ENCODE measurements at regions not wholly inside any gene's neighbourhood (a gene's known extent, or its start where the extent isn't known, plus 50 kb on each side); places are given as distances from the start of the nearest gene placed in this dataset.

GRCh38 chr22:48748113-48748859 lies 1079.4 kb downstream of the BRD1 start:
- TF ChIP-seq CTCF (IDR thresholded peaks at IDR 0.05) = no peak
- H3K27ac ChIP-seq = no peak overlapping the region
- no peak for DNase-seq
- no peak for ATAC-seq
- no peaks in the 10 kb centered on the region for H3K9me3 ChIP-seq
- H3K36me3 ChIP-seq (ENCODE audit: insufficient read depth in 1 of 2, low read depth in 1 of 2) = no peaks in the 10 kb centered on the region
- H3K4me3 ChIP-seq = no peak overlapping the region
- WGBS, 3 donors = 59 to 75% (median 70%) methylated on average over 19 to 20 of the region's 20 CpGs
- H3K4me1 ChIP-seq = no peaks in the 10 kb centered on the region
- no peaks in the 10 kb centered on the region for H3K27me3 ChIP-seq (ENCODE audit: insufficient read depth in 3 of 3, low read length in 2 of 3)
- intact Hi-C loops (cut with DNase I) = no loop called here

GRCh38 chr22:48746789-48747425 lies 1080.8 kb downstream of the BRD1 start:
- WGBS, 3 donors = 84 to 87% (median 85%) methylated on average over 13 of the region's 13 CpGs
- Histone ChIP-seq H3K27me3 (ENCODE audit: insufficient read depth in 3 of 3, low read length in 2 of 3) (no peaks in the 10 kb centered on the region), H3K4me1 (no peaks in the 10 kb centered on the region), H3K27ac (no peak overlapping the region), H3K4me3 (no peak overlapping the region), H3K36me3 (ENCODE audit: insufficient read depth in 1 of 2, low read depth in 1 of 2) (no peaks in the 10 kb centered on the region), H3K9me3 (no peaks in the 10 kb centered on the region)
- ATAC-seq = no peak
- intact Hi-C loops (cut with DNase I) = no loop called here
- DNase-seq = no peak
- no peak for TF ChIP-seq CTCF (IDR thresholded peaks at IDR 0.05)

DNA sequence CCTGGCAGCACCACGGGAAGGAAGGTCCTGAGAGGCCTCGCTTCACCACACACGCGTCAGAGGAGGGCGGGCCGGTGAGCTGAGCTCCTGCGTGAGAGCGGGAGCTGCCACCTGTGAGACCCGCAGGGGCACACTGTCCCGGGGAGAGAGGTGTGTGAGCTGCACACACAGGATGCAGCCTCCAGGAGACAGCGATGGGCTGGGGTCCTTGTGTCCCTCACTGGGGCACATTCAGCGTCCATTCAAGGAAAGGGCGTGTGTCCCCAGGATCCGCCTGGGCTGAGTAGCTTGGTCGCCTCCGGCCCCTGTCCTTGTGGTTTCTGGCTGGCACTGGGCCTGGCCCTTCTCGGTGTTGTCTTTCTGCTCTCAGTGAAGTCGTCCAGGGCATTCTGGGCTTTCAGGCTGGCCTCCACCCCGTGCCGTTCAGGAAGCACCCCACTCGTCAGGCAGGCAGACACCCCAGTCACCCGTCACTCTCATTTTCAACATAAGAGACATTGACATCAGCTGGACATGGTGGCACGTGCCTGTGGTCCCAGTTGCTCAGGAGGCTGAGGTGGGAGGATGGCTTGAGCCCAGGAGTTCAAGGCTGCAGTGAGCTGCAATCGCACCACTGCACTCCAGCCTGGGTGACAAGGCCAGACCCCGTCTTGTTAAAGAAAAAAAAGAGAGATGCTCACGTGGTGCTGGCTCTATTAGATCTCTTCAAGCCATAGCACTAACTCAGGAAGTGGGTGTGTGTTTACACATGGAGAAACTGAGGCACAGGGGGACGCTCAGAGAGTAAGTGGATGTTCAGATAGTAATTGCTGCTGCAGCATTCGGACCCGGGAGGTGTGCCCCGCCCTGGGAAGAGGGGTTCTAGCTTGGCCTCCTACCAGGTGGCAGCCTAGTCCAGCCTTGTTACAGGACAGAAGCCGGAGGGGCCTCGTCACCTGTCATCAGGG lies 1081.6 kb downstream of the BRD1 start:
- Histone ChIP-seq H3K4me1 (no peaks in the 10 kb centered on the region), H3K4me3 (no peak overlapping the region), H3K27me3 (ENCODE audit: insufficient read depth in 3 of 3, low read length in 2 of 3) (no peaks in the 10 kb centered on the region), H3K9me3 (no peaks in the 10 kb centered on the region), H3K27ac (no peak overlapping the region), H3K36me3 (ENCODE audit: insufficient read depth in 1 of 2, low read depth in 1 of 2) (no peaks in the 10 kb centered on the region)
- TF ChIP-seq CTCF (IDR thresholded peaks at IDR 0.05) = no peak
- ATAC-seq = no peak
- intact Hi-C loops (cut with DNase I) = no loop called here
- 74 to 78% (median 78%) methylated on average over 31 to 32 of the region's 32 CpGs for WGBS, 3 donors
- no peak for DNase-seq

DNA sequence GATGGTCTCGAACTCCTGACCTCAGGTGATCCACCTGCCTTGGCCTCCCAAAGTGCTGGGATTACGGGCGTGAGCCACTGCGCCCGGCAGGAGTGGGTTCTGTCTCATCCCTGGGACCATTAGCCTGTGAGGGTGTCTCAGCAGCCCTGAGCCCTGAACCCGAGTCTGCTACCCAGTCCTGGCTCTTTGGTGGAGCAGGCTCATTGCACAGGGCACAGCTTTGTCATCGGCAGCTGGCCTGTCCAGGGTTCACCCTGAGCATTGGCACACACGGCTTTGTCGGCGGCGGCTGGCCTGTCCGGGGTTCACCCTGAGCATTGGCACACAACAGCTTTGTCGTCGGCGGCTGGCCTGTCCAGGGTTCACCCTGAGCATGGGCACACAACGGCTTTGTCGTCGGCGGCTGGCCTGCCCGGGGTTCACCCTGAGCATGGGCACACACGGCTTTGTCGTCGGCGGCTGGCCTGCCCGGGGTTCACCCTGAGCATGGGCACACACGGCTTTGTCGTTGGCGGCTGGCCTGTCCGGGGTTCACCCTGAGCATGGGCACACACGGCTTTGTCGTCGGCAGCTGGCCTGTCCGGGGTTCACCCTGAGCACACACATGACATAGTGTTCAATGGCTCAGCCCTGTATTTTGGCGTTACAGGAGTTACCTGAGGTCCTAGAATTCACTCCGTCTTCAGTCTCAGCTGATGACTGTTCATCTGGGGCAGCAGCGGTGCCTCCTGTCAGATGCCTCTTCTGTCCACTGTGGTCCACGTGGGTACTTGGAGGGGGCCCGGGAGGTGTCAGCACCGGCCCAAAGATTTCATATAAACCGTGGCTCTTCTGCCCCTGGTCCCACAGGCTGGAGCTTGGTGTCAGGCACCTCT lies 1082.5 kb downstream of the BRD1 start:
- DNase-seq = no peak
- 86 to 92% (median 89%) methylated on average over 40 of the region's 40 CpGs for WGBS, 3 donors

More for the DNA sequence above, 1082.5 kb downstream of the BRD1 start:
- Histone ChIP-seq H3K27me3 (ENCODE audit: insufficient read depth in 3 of 3, low read length in 2 of 3) (no peaks in the 10 kb centered on the region), H3K4me3 (no peak overlapping the region), H3K9me3 (no peaks in the 10 kb centered on the region), H3K4me1 (no peaks in the 10 kb centered on the region), H3K27ac (no peak overlapping the region), H3K36me3 (ENCODE audit: insufficient read depth in 1 of 2, low read depth in 1 of 2) (no peaks in the 10 kb centered on the region)
- TF ChIP-seq CTCF (IDR thresholded peaks at IDR 0.05) = no peak
- ATAC-seq = no peak
- intact Hi-C loops (cut with DNase I) = no loop called here

Measured in psoas muscle (tissue), 7 donors.